ENCODE measurements at regions not wholly inside any gene's neighbourhood (a gene's known extent, or its start where the extent isn't known, plus 50 kb on each side); places are given as distances from the start of the nearest gene placed in this dataset.
A peak's percentile ranks its signal among the peaks of the same experiment; 100 is the strongest.

- Histone ChIP-seq H3K9me3 (ENCODE audit: control insufficient read depth in 1 of 2, insufficient read depth in 1 of 2, low read depth in 1 of 2, low read length in 2 of 2) (no peaks in the 10 kb centered on the region), H3K27me3 (ENCODE audit: insufficient read depth, low read length) (peaks cover 79% of the 10 kb centered on the region), H3K79me2 (ENCODE audit: insufficient read depth, low read length) (no peaks in the 10 kb centered on the region), H3K36me3 (ENCODE audit: control insufficient read depth in 1 of 2, insufficient read depth in 2 of 2, low read length in 2 of 2) (no peaks in the 10 kb centered on the region), H3K4me2 (ENCODE audit: low read length) (no peak overlapping the region), H3K27ac (ENCODE audit: low read depth, low read length) (no peak overlapping the region), H3K9me2 (ENCODE audit: insufficient read depth) (no peaks in the 10 kb centered on the region), H3K9ac (ENCODE audit: low read length) (no peak overlapping the region), H3K4me1 (ENCODE audit: control insufficient read depth in 1 of 2, insufficient read depth in 2 of 2, low read length in 2 of 2) (no peaks in the 10 kb centered on the region), H2AFZ (ENCODE audit: low read depth, low read length, poor library complexity, severe bottlenecking) (no peak overlapping the region), H3K4me3 (replicated peaks in 1 of 2; ENCODE audit: low read depth in 1 of 2, low read length in 2 of 2) (no peak overlapping the region), H4K20me1 (ENCODE audit: insufficient read depth) (no peaks in the 10 kb centered on the region)
- no peak for TF ChIP-seq SRF (IDR thresholded peaks at IDR 0.05; ENCODE audit: low read depth)
- TF ChIP-seq SIN3A (IDR thresholded peaks at IDR 0.05; ENCODE audit: low read depth): no peak
- no peak for TF ChIP-seq CEBPB (IDR thresholded peaks at IDR 0.05; ENCODE audit: low read depth)
- TF ChIP-seq, protein P1, sequence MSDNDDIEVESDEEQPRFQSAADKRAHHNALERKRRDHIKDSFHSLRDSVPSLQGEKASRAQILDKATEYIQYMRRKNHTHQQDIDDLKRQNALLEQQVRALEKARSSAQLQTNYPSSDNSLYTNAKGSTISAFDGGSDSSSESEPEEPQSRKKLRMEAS (IDR thresholded peaks at IDR 0.05): no peak
- no peak for TF ChIP-seq RAD21 (IDR thresholded peaks at IDR 0.05; ENCODE audit: low read depth)
- TF ChIP-seq ELF1 (IDR thresholded peaks at IDR 0.05; ENCODE audit: borderline replicate concordance, low read depth): no peak
- RAD21 ChIA-PET (ENCODE audit: low non-redundant PET in 1 of 2, low total read pairs in 2 of 2, uncharacterized antibody in 2 of 2, unreplicated experiment in 2 of 2): no interaction called here
- ATAC-seq (no peak), DNase-seq (ENCODE audit: low read depth, low spot score) (no peak)
- CTCF ChIA-PET: interaction anchor here (1.5 kb wide), 1 partner anchor 165 kb away, joined by 3 read pairs; no protein-coding TSS in a partner anchor
- no TSS peak for BruUV-seq (replicated peaks)
- POLR2A ChIA-PET: no interaction called here
- intact Hi-C loops (cut with micrococcal nuclease): loop anchor here (1.0 kb wide), 3 partner anchors 75 to 386 kb away; no protein-coding TSS in a partner anchor
Measured at GRCh38 chr14:95608637-95609235, 73.9 kb downstream of the GLRX5 start.

DNA sequence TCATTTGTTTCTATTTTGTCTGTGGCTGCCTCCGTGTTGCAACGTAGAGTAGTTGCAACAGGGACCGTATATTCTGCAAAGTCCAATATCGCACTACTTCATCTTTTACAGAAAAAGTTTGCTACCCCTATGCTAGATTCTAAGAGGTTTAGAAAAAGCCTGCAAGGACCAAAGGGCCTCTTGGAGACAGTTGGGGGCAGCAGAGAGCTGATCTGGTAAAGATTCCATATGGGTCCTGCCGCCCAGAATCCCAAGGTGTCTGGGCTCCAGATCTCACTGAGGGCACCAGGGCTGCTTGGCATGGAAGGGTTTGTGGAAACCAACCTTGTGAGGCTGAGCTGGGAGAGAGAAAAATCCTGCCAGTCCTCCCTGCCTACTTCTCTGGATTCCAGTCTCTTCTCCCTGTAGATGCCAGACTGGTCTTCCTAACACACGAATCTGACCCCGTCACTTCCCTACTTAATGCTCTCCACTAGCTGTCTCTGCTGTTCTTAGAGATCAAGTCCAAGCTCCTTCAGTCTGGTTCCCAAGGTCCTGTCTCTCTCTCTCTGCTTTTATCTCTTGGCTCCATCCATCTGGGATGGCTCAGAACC lies 74.6 kb downstream of the GLRX5 start:
- H3K79me2 ChIP-seq (ENCODE audit: insufficient read depth, low read length): no peaks in the 10 kb centered on the region
- ATAC-seq (peak; percentile 89), DNase-seq (ENCODE audit: low read depth, low spot score) (peak; percentile 42)
- no TSS peak for BruUV-seq (replicated peaks)
- TF ChIP-seq CEBPB (IDR thresholded peaks at IDR 0.05; ENCODE audit: low read depth): no peak
- TF ChIP-seq EZH2 (IDR thresholded peaks at IDR 0.05): no peak
- peak; percentile 60 for TF ChIP-seq RAD21 (IDR thresholded peaks at IDR 0.05; ENCODE audit: low read depth)
- peak; percentile 46 to 75 (median 68); a peak in 5 of 6 replicates for TF ChIP-seq CTCF (IDR thresholded peaks at IDR 0.05 in 2 of 3, conservative IDR thresholded peaks at IDR 0.05 in 1 of 3; ENCODE audit: borderline replicate concordance in 1 of 3, insufficient read depth in 1 of 3, low read depth in 2 of 3, low read length in 2 of 3)
- no peak for TF ChIP-seq POLR2AphosphoS5 (IDR thresholded peaks at IDR 0.05; ENCODE audit: low read depth, low read length)
- H3K27ac ChIP-seq (ENCODE audit: low read depth, low read length): no peak overlapping the region
- ChIA-PET CTCF (interaction anchor here (0.7 to 0.8 kb wide), 2 partner anchors 19 to 165 kb away, joined by 3 to 4 read pairs; no protein-coding TSS in a partner anchor), POLR2A (no interaction called here), RAD21 (ENCODE audit: low non-redundant PET in 1 of 2, low total read pairs in 2 of 2, uncharacterized antibody in 2 of 2, unreplicated experiment in 2 of 2) (no interaction called here)
- no peaks in the 10 kb centered on the region for H3K36me3 ChIP-seq (ENCODE audit: control insufficient read depth in 1 of 2, insufficient read depth in 2 of 2, low read length in 2 of 2)
- H4K20me1 ChIP-seq (ENCODE audit: insufficient read depth): no peaks in the 10 kb centered on the region
- H3K9ac ChIP-seq (ENCODE audit: low read length): no peak overlapping the region
- H3K4me2 ChIP-seq (ENCODE audit: low read length): no peak overlapping the region
- no peaks in the 10 kb centered on the region for H3K4me1 ChIP-seq (ENCODE audit: control insufficient read depth in 1 of 2, insufficient read depth in 2 of 2, low read length in 2 of 2)
- no peak overlapping the region for H2AFZ ChIP-seq (ENCODE audit: low read depth, low read length, poor library complexity, severe bottlenecking)
- no peaks in the 10 kb centered on the region for H3K9me2 ChIP-seq (ENCODE audit: insufficient read depth)
- H3K9me3 ChIP-seq (ENCODE audit: control insufficient read depth in 1 of 2, insufficient read depth in 1 of 2, low read depth in 1 of 2, low read length in 2 of 2): no peaks in the 10 kb centered on the region
- intact Hi-C loops (cut with micrococcal nuclease): loop anchor here (1.0 kb wide), 3 partner anchors 74 to 385 kb away; no protein-coding TSS in a partner anchor
- no peak overlapping the region for H3K4me3 ChIP-seq (replicated peaks in 1 of 2; ENCODE audit: low read depth in 1 of 2, low read length in 2 of 2)
- H3K27me3 ChIP-seq (ENCODE audit: insufficient read depth, low read length): peaks cover 80% of the 10 kb centered on the region
